ENCODE measurements at regions not wholly inside any gene's neighbourhood (a gene's known extent, or its start where the extent isn't known, plus 50 kb on each side); places are given as distances from the start of the nearest gene placed in this dataset.
A peak's percentile ranks its signal among the peaks of the same experiment; 100 is the strongest.
"Not testable (repeated sequence)": the region's sequence is repeated elsewhere in the genome, so short reads cannot be mapped to it uniquely, and the experiment has no call there.

GRCh38 chr4:97216046-97216445 is 927.2 kb downstream of the STPG2 start:
- DNase-seq (ENCODE audit: low read depth), result no peak

GRCh38 chr4:97235521-97235920 is 907.8 kb downstream of the STPG2 start:
- DNase-seq (ENCODE audit: low read depth), result no peak

GRCh38 chr4:97238956-97239666 is 904.2 kb downstream of the STPG2 start:
- DNase-seq (ENCODE audit: low read depth), result no peak

- no peak for DNase-seq (ENCODE audit: low read depth)
Observed at GRCh38 chr4:97239667-97239997, 903.6 kb downstream of the STPG2 start.

GRCh38 chr4:97252615-97253154 is 890.6 kb downstream of the STPG2 start:
- peak; percentile 3 for DNase-seq (ENCODE audit: low read depth)

- no peak for DNase-seq (ENCODE audit: low read depth)
Observed at GRCh38 chr4:97262769-97263168, 880.5 kb downstream of the STPG2 start.

- no peak for DNase-seq (ENCODE audit: low read depth)
Observed at GRCh38 chr4:97270051-97270450, 873.2 kb downstream of the STPG2 start.

- DNase-seq (ENCODE audit: low read depth), result no peak
Observed at GRCh38 chr4:97279391-97279790, 863.9 kb downstream of the STPG2 start.

- no peak for DNase-seq (ENCODE audit: low read depth)
Observed at GRCh38 chr4:97300561-97300960, 842.7 kb downstream of the STPG2 start.

GRCh38 chr4:97305351-97305750 is 837.9 kb downstream of the STPG2 start:
- no peak for DNase-seq (ENCODE audit: low read depth)

GRCh38 chr4:97309121-97309520 is 834.2 kb downstream of the STPG2 start:
- no peak for DNase-seq (ENCODE audit: low read depth)

- no peak for DNase-seq (ENCODE audit: low read depth)
Observed at GRCh38 chr4:97317201-97317600, 826.1 kb downstream of the STPG2 start.

- no peak for DNase-seq (ENCODE audit: low read depth)
Observed at GRCh38 chr4:97317671-97318070, 825.6 kb downstream of the STPG2 start.

- DNase-seq (ENCODE audit: low read depth), result not testable (repeated sequence)
Observed at GRCh38 chr4:97325751-97326150, 817.5 kb downstream of the STPG2 start.

GRCh38 chr4:97330917-97331316 is 812.4 kb downstream of the STPG2 start:
- no peak for DNase-seq (ENCODE audit: low read depth)

- DNase-seq (ENCODE audit: low read depth), result no peak
Observed at GRCh38 chr4:97334348-97334747, 808.9 kb downstream of the STPG2 start.

GRCh38 chr4:97349468-97350186 is 793.6 kb downstream of the STPG2 start:
- DNase-seq (ENCODE audit: low read depth), result no peak

GRCh38 chr4:97353876-97354275 is 789.4 kb downstream of the STPG2 start:
- no peak for DNase-seq (ENCODE audit: low read depth)

GRCh38 chr4:97359826-97360225 is 783.5 kb downstream of the STPG2 start:
- no peak for DNase-seq (ENCODE audit: low read depth)

GRCh38 chr4:97360733-97361132 is 782.5 kb downstream of the STPG2 start:
- no peak for DNase-seq (ENCODE audit: low read depth)

- DNase-seq (ENCODE audit: low read depth), result no peak
Observed at GRCh38 chr4:97367878-97368277, 775.4 kb downstream of the STPG2 start.

GRCh38 chr4:97370568-97370967 is 772.7 kb downstream of the STPG2 start:
- no peak for DNase-seq (ENCODE audit: low read depth)

GRCh38 chr4:97374526-97374925 is 768.8 kb downstream of the STPG2 start:
- DNase-seq (ENCODE audit: low read depth), result no peak

GRCh38 chr4:97386969-97387368 is 756.3 kb downstream of the STPG2 start:
- no peak for DNase-seq (ENCODE audit: low read depth)

All from CMK (cell line).